Skeletal muscle tissue (tissue), 3 donors: ENCODE measurements at regions not wholly inside any gene's neighbourhood (a gene's known extent, or its start where the extent isn't known, plus 50 kb on each side); places are given as distances from the start of the nearest gene placed in this dataset.
"Not testable (repeated sequence)": the region's sequence is repeated elsewhere in the genome, so short reads cannot be mapped to it uniquely, and the experiment has no call there.

Experiments used
- H3K27ac ChIP-seq: one replicate; pipeline ENCODE4 v1.7.0; 2013; ENCODE audit warnings: mild to moderate bottlenecking, low read depth, low read length, inconsistent platforms
- H3K27me3 ChIP-seq, 3 donors: one replicate each; pipeline ENCODE4 v1.7.0; 2013; ENCODE audit warnings: low read length in 3 of 3; ENCODE audit not compliant: control insufficient read depth in 3 of 3, insufficient read depth in 3 of 3
- H3K36me3 ChIP-seq, 3 donors: one replicate each; pipeline ENCODE4 v1.7.0; 2013; ENCODE audit warnings: low read length in 3 of 3; ENCODE audit not compliant: control insufficient read depth in 3 of 3, insufficient read depth in 3 of 3
- H3K4me1 ChIP-seq, 3 donors: one replicate each; pipeline ENCODE4 v1.7.0; 2013; ENCODE audit warnings: low read length in 3 of 3, mild to moderate bottlenecking in 3 of 3; ENCODE audit not compliant: control insufficient read depth in 3 of 3, insufficient read depth in 3 of 3
- H3K4me3 ChIP-seq, 3 donors: one replicate each; pipeline ENCODE4 v1.7.0; 2013; ENCODE audit warnings: low read length in 3 of 3
- H3K9ac ChIP-seq, 3 donors: one replicate each; pipeline ENCODE4 v1.7.0; 2013; ENCODE audit warnings: low read length in 3 of 3, mild to moderate bottlenecking in 3 of 3, moderate library complexity in 2 of 3, low read depth in 1 of 3
- H3K9me3 ChIP-seq, 3 donors: one replicate each; pipeline ENCODE4 v1.7.0; 2013; ENCODE audit warnings: low read length in 3 of 3; ENCODE audit not compliant: control insufficient read depth in 3 of 3
- donor health status: Osteomylitis.

DNA sequence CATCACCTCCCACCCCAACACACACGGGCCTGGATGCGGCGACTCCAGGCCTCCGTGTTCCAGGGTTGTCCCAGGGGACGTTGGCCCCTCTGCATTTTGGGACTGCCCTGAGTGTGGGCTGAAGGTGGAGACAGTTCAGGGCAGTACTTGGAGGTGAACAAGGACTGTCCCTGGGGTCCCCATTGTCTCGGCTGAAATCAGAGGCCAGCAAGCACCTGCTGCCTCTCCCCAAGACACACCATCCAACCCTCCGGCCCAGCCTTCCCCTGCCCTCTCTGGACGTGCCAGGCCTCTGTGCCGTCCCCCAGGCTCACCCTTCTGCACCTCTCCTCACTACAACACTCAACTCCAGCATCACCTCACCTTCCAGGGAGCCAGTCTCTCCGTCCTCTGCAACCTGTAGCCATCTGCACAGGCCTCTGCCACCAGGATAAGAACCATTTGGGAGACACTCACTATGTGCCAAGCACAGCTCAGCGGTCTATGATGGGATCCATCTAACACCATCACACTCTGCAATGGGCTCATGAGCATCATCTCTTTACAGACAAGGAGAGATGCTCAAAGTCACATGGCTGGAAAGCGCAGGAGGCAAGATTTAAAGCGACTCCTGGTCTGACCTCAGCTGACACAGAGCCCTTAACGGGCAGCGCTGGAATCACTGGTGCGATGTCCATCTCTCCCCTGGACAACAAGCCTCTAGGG lies 104.5 kb upstream of the SEC14L1 start:
- no peak overlapping the region for H3K27ac ChIP-seq
- H3K9me3 ChIP-seq: peaks cover 0 to 7% (median 5%) of the 10 kb centered on the region in 3 donors
- no peaks in the 10 kb centered on the region for H3K36me3 ChIP-seq
- no peaks in the 10 kb centered on the region for H3K4me1 ChIP-seq
- H3K27me3 ChIP-seq: peaks cover 19 to 50% (median 48%) of the 10 kb centered on the region in 3 donors
- H3K4me3 ChIP-seq: no peak overlapping the region
- H3K9ac ChIP-seq: no peak overlapping the region

DNA sequence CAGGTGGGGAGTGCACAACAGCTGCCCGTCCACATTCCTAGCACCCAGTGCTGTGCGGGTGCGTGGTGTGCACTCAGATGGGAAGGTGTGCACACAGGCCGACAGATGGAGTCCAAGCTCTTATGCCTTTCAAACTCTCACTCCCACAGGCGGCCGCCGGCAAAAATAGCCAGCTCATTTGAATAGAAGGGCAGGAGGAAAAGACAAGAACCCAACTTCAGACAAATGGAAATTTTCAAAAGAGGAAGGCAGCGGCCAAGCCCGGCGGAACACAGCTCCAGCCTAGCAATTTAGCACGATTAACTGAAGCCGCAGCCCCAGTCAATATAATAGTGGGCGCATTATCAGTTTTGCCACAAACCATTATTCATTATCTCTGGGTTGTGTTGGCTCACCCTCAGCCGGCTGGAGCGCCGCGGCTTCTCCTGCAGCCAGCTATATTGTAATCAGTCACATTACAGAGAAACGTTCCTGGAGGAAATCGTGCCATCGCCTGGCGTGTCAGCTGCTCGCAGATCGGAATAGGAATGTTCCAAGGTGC lies 103.9 kb upstream of the SEC14L1 start:
- no peak overlapping the region for H3K9ac ChIP-seq
- H3K27me3 ChIP-seq: peaks cover 19 to 50% (median 44%) of the 10 kb centered on the region in 3 donors
- no peaks in the 10 kb centered on the region for H3K4me1 ChIP-seq
- no peak overlapping the region for H3K27ac ChIP-seq
- H3K9me3 ChIP-seq: peaks cover 0 to under 1% (median 0%) of the 10 kb centered on the region in 3 donors
- H3K36me3 ChIP-seq: no peaks in the 10 kb centered on the region
- no peak overlapping the region for H3K4me3 ChIP-seq

DNA sequence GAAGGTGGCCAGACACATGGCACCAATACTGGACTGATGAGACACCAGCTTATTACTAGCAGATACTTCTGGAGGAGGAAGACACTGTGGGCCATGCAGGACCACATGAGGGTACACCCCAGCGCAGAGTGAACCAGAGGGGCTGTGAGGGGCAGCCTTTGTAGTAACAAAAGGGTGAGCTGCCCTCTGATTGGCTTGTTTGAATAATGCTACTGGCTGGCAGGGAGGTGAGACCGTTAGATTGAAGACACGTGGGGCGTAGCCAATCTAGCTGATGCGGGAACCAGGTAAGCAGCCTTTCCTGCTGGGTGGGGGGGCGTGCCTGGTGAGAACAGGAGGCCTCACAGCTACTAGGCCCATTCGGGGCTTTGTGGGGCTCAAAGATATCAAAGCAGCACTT lies 102.8 kb upstream of the SEC14L1 start:
- no peak overlapping the region for H3K27ac ChIP-seq
- no peak overlapping the region for H3K9ac ChIP-seq
- H3K4me1 ChIP-seq: no peaks in the 10 kb centered on the region
- H3K27me3 ChIP-seq: peaks cover 19 to 48% (median 43%) of the 10 kb centered on the region in 3 donors
- no peaks in the 10 kb centered on the region for H3K9me3 ChIP-seq
- no peaks in the 10 kb centered on the region for H3K36me3 ChIP-seq
- H3K4me3 ChIP-seq: no peak overlapping the region

DNA sequence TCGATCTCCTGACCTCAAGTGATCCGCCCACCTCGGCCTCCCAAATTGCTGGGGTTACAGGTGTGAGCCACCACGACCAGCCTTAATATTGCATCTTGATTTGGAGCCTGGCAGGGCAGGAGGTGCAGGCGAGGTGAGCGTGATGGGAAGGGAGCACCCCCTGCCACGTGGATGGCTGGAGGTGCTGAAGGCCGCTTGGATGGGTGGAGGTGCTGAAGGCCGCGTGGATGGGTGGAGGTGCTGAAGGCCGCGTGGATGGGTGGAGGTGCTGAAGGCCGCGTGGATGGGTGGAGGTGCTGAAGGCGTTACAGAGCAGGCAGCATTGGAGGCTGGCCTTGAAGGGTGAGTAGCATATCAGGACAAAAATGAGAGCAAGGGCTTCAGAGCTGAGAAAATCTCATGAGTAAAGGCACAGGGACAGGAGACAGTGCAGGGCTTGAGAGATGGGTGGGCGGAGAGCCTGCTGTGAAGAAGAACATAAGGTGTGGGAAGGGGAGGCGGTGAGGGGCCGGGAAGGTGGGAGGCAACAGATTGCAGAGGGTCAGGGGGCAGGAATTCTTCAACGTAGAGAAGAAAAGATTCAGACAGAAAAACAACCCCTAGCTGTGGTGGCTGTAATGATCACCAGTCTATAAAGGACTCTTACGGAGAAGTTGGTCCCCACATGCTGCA lies 101.7 kb upstream of the SEC14L1 start:
- H3K4me3 ChIP-seq: no peak overlapping the region
- H3K27me3 ChIP-seq: peaks cover 19 to 42% (median 37%) of the 10 kb centered on the region in 3 donors

DNA sequence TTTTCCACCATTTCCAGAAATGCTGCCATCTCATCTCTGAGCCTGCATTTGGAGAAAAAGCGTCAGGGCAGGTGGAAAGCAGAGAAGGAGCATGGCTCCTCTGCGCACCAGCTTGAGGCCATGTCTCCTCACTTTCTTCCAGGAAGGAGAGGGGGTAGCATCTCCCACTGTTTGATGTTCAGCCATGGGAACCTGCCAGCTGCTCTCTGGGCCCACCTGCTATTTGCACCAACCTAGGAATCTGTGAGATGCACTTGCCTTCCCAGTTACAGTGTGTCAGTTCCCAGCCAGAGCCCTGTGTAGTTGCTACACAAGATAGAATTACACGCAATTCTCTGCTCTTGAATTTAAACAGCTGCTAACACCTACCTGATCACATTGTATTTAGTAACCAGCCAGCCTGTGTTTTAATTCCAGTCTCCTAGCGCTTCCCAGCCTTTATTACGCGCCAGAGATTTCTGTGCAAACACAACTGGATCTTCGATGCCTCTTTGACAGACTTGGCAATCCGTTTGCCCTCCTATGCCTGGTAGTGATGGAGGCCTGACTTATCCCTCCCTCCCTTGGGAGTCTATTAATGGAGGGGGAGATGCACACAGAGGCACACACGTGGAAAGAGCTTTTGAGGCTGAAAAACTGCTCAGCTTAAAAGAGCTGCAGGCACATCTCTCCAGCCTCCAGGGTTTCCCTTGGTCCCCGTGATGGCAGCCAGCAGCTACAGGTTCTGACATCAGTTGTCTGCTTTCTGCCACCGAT lies 98.1 kb upstream of the SEC14L1 start:
- no peaks in the 10 kb centered on the region for H3K4me1 ChIP-seq
- H3K9ac ChIP-seq: no peak overlapping the region
- no peak overlapping the region for H3K4me3 ChIP-seq
- H3K27me3 ChIP-seq: peaks cover 4 to 24% (median 7%) of the 10 kb centered on the region in 3 donors
- no peaks in the 10 kb centered on the region for H3K9me3 ChIP-seq
- H3K36me3 ChIP-seq: no peaks in the 10 kb centered on the region
- H3K27ac ChIP-seq: no peak overlapping the region

More for the DNA sequence above, 101.7 kb upstream of the SEC14L1 start:
- H3K9ac ChIP-seq: no peak overlapping the region
- H3K36me3 ChIP-seq: no peaks in the 10 kb centered on the region
- no peaks in the 10 kb centered on the region for H3K4me1 ChIP-seq
- H3K9me3 ChIP-seq: no peaks in the 10 kb centered on the region
- no peak overlapping the region for H3K27ac ChIP-seq

DNA sequence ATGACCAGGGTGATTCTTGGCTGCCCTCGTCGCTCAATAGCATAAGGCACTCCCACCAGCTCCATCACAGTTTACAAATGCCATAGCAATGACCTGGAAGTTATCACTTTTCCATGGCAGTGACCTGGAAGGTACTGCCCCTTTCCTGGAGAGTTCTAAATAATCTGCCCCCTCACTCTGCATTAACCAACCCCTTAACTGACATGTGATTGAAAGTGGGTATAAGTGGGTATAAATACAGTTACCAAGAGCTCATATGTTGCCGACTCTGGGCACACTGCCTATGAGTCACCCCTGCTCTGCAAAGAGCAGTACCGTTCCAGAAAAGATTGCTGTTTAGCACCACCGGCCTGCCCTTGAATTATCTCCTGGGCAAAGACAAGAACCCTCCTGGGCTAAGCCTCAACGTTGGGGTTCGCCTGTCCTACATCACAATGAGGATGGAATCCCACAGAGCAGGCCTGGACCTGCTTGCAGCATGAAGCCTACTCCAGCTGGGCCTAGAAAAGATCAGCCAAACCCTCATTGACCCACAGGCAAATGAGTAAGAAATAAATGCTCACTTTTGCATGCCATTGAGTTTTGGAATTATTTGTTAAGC lies 95.2 kb upstream of the SEC14L1 start:
- Histone ChIP-seq H3K27me3 (peaks cover 10 to 30% (median 14%) of the 10 kb centered on the region in 3 donors), H3K9ac (no peak overlapping the region), H3K4me1 (no peaks in the 10 kb centered on the region), H3K27ac (no peak overlapping the region), H3K9me3 (no peaks in the 10 kb centered on the region), H3K4me3 (no peak overlapping the region), H3K36me3 (no peaks in the 10 kb centered on the region)

DNA sequence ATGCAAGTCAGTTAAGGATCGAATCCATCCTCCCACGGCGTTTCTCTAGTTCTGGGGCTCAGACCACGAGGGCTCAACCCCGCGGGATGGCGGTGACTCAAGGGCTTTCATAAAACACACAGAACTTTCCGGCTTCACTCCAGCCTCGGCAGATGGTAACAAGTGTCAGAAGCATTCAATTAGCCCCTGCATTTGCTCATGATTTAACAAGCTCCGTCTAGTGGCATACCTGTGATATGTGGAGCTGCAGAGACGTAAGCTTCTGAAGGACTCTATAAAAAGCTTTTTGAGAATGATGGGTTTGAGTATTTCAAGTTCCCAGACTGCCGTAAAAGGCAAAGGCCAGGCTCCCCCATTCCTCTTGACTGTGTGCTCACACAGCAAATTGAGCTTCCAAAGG lies 91.3 kb upstream of the SEC14L1 start:
- Histone ChIP-seq H3K36me3 (no peaks in the 10 kb centered on the region), H3K9me3 (no peaks in the 10 kb centered on the region), H3K4me3 (no peak overlapping the region), H3K4me1 (no peaks in the 10 kb centered on the region), H3K9ac (no peak overlapping the region), H3K27me3 (peaks cover 28 to 60% (median 40%) of the 10 kb centered on the region in 3 donors), H3K27ac (no peak overlapping the region)

DNA sequence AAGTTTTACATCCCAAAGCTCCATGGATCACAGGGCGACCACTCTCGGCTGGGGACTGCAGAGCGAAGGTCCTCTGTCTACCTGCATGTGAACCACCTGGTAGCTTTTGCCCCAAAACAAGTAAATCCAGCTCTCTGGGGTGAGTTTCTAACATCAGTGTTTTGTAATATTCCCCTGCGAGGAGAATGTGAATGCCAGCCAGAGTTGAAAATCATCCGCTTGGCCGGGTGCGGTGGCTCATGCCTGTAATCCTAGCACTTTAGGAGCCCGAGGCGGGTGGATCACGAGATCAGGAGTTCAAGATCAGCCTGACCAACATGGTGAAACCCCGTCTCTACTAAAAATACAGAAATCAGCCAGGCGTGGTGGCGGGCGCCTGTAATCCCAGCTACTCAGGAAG lies 89.9 kb upstream of the SEC14L1 start:
- H3K27ac ChIP-seq, H3K36me3 ChIP-seq, H3K4me1 ChIP-seq, H3K4me3 ChIP-seq, H3K9ac ChIP-seq, H3K9me3 ChIP-seq: not testable (repeated sequence)
- peaks cover 36 to 70% (median 50%) of the 10 kb centered on the region in 3 donors for H3K27me3 ChIP-seq

DNA sequence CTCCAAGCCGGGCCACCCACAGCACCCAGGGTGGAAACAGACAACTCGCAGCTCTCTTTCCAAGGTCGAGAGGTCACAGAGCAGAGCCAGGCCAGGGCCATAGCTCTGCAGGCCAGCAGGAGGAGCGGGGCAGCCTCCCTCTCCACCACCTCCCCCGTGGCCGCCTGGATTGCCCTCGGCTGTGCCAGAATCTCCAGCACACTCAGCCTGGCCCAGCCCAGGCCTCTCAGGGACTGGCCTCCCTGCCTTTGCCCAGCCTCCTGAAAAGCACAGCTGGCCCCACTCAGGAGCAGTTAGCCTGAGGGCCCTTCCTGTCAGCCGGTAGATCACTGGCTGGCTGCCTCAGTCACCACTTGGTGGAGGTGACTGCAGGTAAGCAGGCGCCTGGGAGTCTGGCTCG lies 85.8 kb upstream of the SEC14L1 start:
- Histone ChIP-seq H3K9me3 (no peaks in the 10 kb centered on the region), H3K4me1 (no peaks in the 10 kb centered on the region), H3K27me3 (peaks cover 39 to 62% (median 61%) of the 10 kb centered on the region in 3 donors), H3K9ac (no peak overlapping the region), H3K36me3 (no peaks in the 10 kb centered on the region), H3K27ac (no peak overlapping the region), H3K4me3 (no peak overlapping the region)
